ENCODE measurements at regions not wholly inside any gene's neighbourhood (a gene's known extent, or its start where the extent isn't known, plus 50 kb on each side); places are given as distances from the start of the nearest gene placed in this dataset.

DNA sequence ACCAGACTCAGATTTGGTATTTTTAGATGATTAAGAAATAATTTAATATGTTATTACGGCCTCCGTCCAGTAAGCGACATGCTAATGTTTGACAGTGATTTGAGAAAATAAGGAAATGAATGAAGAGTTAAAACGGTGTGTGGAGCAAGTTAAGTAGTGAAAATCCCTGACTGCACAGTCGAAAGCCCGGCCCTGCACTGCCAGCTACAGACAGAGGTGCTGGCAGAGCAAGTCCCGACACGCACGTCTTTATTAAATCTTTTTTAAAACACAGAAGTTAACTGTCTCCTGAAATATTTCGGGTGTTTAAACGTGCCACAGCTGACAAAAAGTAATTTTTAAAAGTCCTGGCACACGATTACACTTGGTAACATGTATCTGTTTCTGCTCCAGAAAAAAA lies 293.4 kb upstream of the RNF32 start:
- TF ChIP-seq, protein P1, sequence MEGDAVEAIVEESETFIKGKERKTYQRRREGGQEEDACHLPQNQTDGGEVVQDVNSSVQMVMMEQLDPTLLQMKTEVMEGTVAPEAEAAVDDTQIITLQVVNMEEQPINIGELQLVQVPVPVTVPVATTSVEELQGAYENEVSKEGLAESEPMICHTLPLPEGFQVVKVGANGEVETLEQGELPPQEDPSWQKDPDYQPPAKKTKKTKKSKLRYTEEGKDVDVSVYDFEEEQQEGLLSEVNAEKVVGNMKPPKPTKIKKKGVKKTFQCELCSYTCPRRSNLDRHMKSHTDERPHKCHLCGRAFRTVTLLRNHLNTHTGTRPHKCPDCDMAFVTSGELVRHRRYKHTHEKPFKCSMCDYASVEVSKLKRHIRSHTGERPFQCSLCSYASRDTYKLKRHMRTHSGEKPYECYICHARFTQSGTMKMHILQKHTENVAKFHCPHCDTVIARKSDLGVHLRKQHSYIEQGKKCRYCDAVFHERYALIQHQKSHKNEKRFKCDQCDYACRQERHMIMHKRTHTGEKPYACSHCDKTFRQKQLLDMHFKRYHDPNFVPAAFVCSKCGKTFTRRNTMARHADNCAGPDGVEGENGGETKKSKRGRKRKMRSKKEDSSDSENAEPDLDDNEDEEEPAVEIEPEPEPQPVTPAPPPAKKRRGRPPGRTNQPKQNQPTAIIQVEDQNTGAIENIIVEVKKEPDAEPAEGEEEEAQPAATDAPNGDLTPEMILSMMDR (conservative IDR thresholded peaks at IDR 0.05), result no peak
- no peak for TF ChIP-seq ZFX (IDR thresholded peaks at IDR 0.05)

Data from C4-2B (cell line).